ENCODE measurements at regions not wholly inside any gene's neighbourhood (a gene's known extent, or its start where the extent isn't known, plus 50 kb on each side); places are given as distances from the start of the nearest gene placed in this dataset.
A peak's percentile ranks its signal among the peaks of the same experiment; 100 is the strongest.

DNA sequence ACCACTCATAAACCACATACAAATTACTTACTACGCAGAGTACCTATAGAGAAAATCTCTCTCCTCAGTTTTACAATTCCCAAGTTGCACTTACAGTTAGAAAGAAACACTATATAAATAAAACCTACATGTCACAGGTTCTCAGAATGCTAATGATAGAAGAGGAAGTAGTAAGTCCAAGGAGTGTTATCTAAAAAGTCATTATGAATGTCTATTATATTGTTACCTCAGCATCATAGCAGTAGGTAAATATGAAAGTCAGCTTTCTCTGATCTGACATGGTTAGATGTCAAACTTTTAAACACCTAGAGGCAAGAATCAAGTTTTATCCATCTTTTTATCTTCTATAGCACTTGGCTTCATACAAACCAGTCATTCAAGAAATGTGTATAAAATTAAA is 163.2 kb upstream of the FAM241A start:
- Histone ChIP-seq H3K27me3 (no peaks in the 10 kb centered on the region), H3K4me1 (no peaks in the 10 kb centered on the region), H3K27ac (no peak overlapping the region), H3K36me3 (no peaks in the 10 kb centered on the region), H3K9me3 (replicated peaks) (no peaks in the 10 kb centered on the region), H3K4me3 (no peak overlapping the region)
- DNase-seq = no peak

GRCh38 chr4:111984169-111984819 is 161.0 kb upstream of the FAM241A start:
- Histone ChIP-seq H3K9me3 (replicated peaks) (no peaks in the 10 kb centered on the region), H3K4me3 (no peak overlapping the region), H3K27ac (no peak overlapping the region), H3K36me3 (no peaks in the 10 kb centered on the region), H3K27me3 (no peaks in the 10 kb centered on the region), H3K4me1 (no peaks in the 10 kb centered on the region)
- no peak for DNase-seq

DNA sequence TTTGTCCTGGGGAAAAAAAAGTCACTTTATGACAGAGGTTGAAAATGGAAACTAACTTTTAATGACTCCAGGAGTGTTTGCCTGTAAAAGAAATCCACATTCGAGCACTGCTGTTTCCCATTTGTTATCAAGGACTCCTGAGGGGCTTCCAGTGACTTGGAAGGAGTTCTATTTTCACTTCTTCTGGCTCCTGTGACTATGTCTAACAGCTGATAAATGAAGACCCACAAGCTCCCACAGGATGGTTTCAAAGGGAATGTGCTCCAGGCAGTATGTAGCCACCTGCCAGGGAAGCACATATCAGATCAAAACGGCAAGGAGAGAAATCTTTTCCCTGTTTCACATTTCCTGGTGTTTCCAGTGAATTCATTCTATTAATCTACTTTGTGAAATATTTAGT is 159.8 kb upstream of the FAM241A start:
- no peak for DNase-seq
- H3K36me3 ChIP-seq = no peaks in the 10 kb centered on the region
- no peaks in the 10 kb centered on the region for H3K9me3 ChIP-seq (replicated peaks)
- H3K4me1 ChIP-seq = no peaks in the 10 kb centered on the region
- H3K27ac ChIP-seq = no peak overlapping the region
- no peaks in the 10 kb centered on the region for H3K27me3 ChIP-seq
- no peak overlapping the region for H3K4me3 ChIP-seq

- no peaks in the 10 kb centered on the region for H3K4me1 ChIP-seq
- H3K9me3 ChIP-seq (replicated peaks) = no peaks in the 10 kb centered on the region
- no peak for DNase-seq
- no peak overlapping the region for H3K27ac ChIP-seq
- no peaks in the 10 kb centered on the region for H3K27me3 ChIP-seq
- H3K4me3 ChIP-seq = no peak overlapping the region
- H3K36me3 ChIP-seq = no peaks in the 10 kb centered on the region
Observed at GRCh38 chr4:111986095-111986494, 159.2 kb upstream of the FAM241A start.

DNA sequence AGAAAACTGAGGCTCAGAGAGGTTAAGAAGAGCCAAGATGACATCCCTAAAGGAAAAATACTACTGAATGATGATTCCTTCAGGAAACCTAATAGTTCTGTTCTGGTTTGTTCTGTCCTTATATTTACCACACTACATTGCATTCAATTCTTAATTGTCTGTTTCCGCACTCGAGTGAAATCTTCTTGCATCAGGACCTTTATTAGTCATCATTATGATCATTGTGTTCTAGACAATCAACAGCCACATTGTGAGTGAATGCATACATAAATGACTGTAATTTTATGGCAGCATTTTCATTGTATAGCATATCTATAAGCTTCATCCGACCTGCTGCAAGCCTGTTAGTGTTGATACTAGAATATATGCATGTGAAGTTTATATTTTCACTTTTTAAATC is 156.7 kb upstream of the FAM241A start:
- Histone ChIP-seq H3K36me3 (no peaks in the 10 kb centered on the region), H3K4me1 (no peaks in the 10 kb centered on the region), H3K4me3 (no peak overlapping the region), H3K27ac (no peak overlapping the region), H3K27me3 (no peaks in the 10 kb centered on the region), H3K9me3 (replicated peaks) (no peaks in the 10 kb centered on the region)
- DNase-seq = no peak

DNA sequence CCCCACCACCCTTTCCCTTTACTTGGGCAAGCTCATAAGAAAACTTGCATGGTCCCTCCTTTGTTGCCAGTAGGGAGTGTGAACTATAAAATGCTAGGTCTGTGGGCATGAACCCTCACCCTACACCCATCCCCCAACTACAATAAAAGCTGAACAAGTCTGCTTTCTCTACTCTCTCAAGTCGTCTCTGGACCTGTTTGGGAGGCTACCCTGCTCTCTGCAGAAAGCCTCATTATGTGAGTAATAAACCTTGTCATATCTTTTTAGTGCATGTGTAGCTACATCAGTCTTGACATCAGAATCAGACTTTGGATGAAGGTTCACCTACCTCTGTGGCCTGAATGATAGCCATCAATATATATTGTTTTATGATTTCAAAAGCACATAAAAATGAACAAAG is 155.4 kb upstream of the FAM241A start:
- no peaks in the 10 kb centered on the region for H3K27me3 ChIP-seq
- DNase-seq = no peak

GRCh38 chr4:111991163-111991562 is 154.1 kb upstream of the FAM241A start:
- Histone ChIP-seq H3K4me3 (no peak overlapping the region), H3K36me3 (no peaks in the 10 kb centered on the region), H3K4me1 (peaks cover 4% of the 10 kb centered on the region; the same call in 1 of the 2 replicates), H3K27me3 (no peaks in the 10 kb centered on the region), H3K9me3 (replicated peaks) (no peaks in the 10 kb centered on the region), H3K27ac (no peak overlapping the region)
- DNase-seq = no peak

More for the DNA sequence above, 155.4 kb upstream of the FAM241A start:
- Histone ChIP-seq H3K9me3 (replicated peaks) (no peaks in the 10 kb centered on the region), H3K4me1 (peaks cover 4% of the 10 kb centered on the region; the same call in 1 of the 2 replicates), H3K4me3 (no peak overlapping the region), H3K36me3 (no peaks in the 10 kb centered on the region), H3K27ac (no peak overlapping the region)

DNA sequence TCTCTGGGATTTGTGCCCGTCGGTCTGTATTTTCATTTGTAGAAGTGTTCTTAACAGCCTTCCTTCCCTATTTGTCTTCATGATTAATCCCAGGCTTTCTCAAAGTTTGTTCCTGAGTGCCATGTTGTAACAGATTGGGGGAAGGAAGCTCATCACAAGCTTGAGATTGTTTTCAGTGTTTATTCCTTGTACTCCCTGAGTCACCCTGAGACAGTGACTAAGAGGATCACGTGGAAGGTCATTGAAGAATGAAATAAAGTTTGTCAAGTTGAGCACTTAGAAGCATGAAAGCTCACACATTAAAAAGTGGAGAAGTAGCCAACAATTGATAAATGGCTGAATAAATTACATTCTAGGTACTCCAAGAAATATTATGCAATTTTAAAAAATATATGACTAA is 153.5 kb upstream of the FAM241A start:
- no peak overlapping the region for H3K27ac ChIP-seq
- H3K27me3 ChIP-seq = no peaks in the 10 kb centered on the region
- H3K9me3 ChIP-seq (replicated peaks) = no peaks in the 10 kb centered on the region
- H3K36me3 ChIP-seq = no peaks in the 10 kb centered on the region
- peaks cover 4% of the 10 kb centered on the region; the same call in 1 of the 2 replicates for H3K4me1 ChIP-seq
- no peak overlapping the region for H3K4me3 ChIP-seq
- DNase-seq = no peak

DNA sequence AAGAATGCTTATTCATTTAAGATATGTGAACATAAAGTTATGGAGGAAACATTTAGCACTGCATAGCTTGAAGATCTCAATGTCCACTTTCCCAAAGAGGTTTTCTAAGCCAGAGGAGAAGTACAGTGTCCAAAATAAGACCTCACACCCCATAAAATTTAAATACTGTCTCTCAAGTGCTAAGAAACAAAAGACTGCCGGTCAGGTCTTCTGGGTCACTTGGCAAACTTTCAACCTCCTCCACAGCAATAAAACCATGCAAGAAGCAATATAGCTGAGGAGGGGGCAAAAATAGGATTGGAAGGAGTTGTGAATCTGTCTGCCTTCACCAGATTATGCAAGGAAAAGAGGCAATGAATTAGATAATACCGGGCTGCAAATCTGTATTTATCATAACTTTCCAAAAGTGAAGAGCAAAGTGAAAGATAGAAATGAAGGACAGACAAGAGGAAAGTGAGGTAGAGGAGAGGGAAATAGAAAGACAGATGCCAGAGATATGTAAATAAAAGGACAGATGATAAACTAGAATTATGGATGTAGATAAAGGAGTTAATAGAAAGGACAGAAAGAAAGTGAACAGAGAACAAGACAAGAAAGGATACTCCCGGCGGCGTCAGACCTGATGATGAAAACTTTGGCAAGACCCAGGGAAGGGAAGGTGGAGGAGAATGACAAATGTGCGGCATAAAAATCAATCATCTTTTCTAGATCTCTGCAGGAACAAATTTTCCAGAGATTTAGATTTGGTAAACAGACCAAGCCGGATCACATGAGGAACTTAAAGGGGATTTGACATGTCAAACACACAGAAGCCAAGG is 152.7 kb upstream of the FAM241A start:
- H3K4me1 ChIP-seq = peaks cover 4% of the 10 kb centered on the region; the same call in 1 of the 2 replicates
- H3K4me3 ChIP-seq = no peak overlapping the region
- no peaks in the 10 kb centered on the region for H3K9me3 ChIP-seq (replicated peaks)
- no peaks in the 10 kb centered on the region for H3K36me3 ChIP-seq
- H3K27me3 ChIP-seq = no peaks in the 10 kb centered on the region
- DNase-seq = no peak
- H3K27ac ChIP-seq = no peak overlapping the region

- Histone ChIP-seq H3K9me3 (replicated peaks) (no peaks in the 10 kb centered on the region), H3K27ac (no peak overlapping the region), H3K4me1 (peaks cover 4% of the 10 kb centered on the region; the same call in 1 of the 2 replicates), H3K36me3 (no peaks in the 10 kb centered on the region), H3K4me3 (no peak overlapping the region), H3K27me3 (no peaks in the 10 kb centered on the region)
- DNase-seq = no peak
Observed at GRCh38 chr4:111994392-111994791, 150.9 kb upstream of the FAM241A start.

DNA sequence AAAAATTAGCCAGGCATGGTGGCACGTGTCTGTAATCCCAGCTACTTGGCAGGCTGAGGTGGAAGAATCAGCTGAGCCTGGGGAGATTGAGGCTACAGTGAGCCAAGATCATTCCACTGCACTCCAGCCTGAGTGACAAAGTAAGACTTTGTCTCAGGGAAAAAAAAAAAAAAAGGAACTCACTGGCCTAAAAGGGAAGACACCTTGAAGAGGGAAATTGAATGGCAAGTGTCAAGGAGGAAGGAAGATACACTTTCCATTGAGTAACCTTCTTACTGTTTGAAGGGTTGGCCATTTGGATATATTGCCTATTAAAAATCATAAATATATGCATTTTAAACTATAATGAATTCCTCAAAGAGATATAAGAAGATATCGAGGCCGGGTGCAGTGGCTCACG is 147.5 kb upstream of the FAM241A start:
- DNase-seq = no peak
- Histone ChIP-seq H3K27ac (no peak overlapping the region), H3K4me1 (peaks cover 4% of the 10 kb centered on the region; the same call in 1 of the 2 replicates), H3K27me3 (no peaks in the 10 kb centered on the region), H3K9me3 (replicated peaks) (no peaks in the 10 kb centered on the region), H3K4me3 (no peak overlapping the region), H3K36me3 (no peaks in the 10 kb centered on the region)

DNA sequence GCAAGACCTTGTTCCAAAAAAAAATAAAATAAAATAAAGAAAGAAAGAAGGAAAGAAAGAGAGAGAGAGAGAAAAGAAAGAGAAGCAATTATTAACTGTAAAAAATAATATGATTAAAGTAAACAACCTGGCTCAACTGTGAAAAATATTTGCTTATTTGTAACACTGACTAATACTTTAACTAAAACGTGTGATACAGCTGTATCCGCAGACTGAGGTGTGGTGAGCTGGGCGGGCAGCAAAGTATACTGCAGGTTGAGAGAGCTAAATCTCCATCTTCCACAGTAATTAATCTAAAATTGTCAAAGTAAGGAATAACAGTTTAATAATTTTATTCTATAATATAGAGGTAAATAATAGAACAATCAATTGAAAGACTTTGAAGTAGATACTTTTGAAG is 145.5 kb upstream of the FAM241A start:
- Histone ChIP-seq H3K27me3 (no peaks in the 10 kb centered on the region), H3K9me3 (replicated peaks) (no peaks in the 10 kb centered on the region), H3K4me3 (no peak overlapping the region), H3K27ac (no peak overlapping the region), H3K4me1 (no peaks in the 10 kb centered on the region), H3K36me3 (no peaks in the 10 kb centered on the region)
- DNase-seq = no peak

DNA sequence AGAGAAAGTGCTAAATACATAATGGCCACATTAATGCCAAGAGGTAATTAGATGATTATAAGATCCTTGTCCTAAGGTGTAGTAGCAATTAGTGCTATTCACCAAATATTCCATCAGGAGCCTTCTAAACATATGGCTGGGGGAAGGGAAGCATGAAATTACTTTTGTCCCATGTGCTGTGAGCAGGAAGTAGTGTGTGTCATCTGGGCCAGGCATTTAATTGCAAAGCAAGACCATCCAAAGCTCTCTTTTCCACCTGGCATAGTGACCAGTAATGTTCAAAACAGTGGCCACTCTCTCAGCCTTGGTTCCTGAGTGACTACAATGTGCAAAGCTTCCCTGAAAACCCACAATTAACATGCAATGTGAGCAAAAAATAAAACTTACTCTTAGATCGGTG is 144.2 kb upstream of the FAM241A start:
- Histone ChIP-seq H3K4me1 (no peaks in the 10 kb centered on the region), H3K27me3 (no peaks in the 10 kb centered on the region), H3K27ac (no peak overlapping the region), H3K9me3 (replicated peaks) (no peaks in the 10 kb centered on the region), H3K36me3 (no peaks in the 10 kb centered on the region), H3K4me3 (no peak overlapping the region)
- peak in 1 of 2 experiments; percentile 20 for DNase-seq

GRCh38 chr4:112002248-112002661 is 143.0 kb upstream of the FAM241A start:
- Histone ChIP-seq H3K9me3 (replicated peaks) (no peaks in the 10 kb centered on the region), H3K27me3 (no peaks in the 10 kb centered on the region), H3K27ac (no peak overlapping the region), H3K4me3 (no peak overlapping the region), H3K4me1 (no peaks in the 10 kb centered on the region), H3K36me3 (no peaks in the 10 kb centered on the region)
- DNase-seq = peak in 1 of 2 experiments; percentile 10

DNA sequence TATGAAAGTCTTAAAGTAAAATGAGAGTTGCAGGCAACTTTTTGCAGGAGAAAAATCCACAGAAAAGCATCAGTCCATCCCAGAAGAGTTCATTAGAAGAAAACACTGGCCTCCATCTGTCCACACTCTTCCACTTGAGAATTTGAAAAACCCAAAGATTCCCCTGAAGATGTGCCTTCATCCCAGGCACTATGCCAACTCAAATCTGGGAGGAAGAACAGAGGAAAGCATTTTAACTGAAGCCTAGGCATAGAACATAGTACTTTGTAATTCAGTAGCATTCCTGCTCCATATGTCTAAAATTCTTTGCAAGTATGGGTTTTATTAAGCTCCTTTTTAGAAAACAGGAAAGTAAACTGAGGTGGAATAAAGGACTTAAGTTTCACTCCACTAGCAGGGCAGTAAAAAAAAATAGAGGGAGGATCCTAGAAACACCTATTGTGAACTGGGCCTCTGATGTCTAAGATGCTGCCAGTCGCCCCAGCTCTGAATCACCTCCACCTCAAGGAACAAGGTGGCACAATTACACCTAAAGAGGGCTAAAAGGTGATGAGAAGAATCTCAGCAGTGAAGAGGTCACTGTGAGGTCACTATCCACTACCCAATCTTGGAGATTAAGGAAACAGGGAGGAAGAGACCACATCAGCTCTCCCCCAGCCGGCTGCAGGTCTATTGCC is 141.9 kb upstream of the FAM241A start:
- Histone ChIP-seq H3K27me3 (no peaks in the 10 kb centered on the region), H3K4me3 (no peak overlapping the region), H3K9me3 (replicated peaks) (no peaks in the 10 kb centered on the region), H3K4me1 (no peaks in the 10 kb centered on the region), H3K36me3 (no peaks in the 10 kb centered on the region), H3K27ac (no peak overlapping the region)
- DNase-seq = no peak

Data from SJCRH30 (cell line).